ENCODE measurements at regions not wholly inside any gene's neighbourhood (a gene's known extent, or its start where the extent isn't known, plus 50 kb on each side); places are given as distances from the start of the nearest gene placed in this dataset.

GRCh38 chr2:217685255-217685605 is 317.6 kb downstream of the TNS1 start:
- H3K4me3 Mint-ChIP-seq, result no peak overlapping the region
- TF ChIP-seq STAT1 (IDR thresholded peaks at IDR 0.05; ENCODE audit: unreplicated experiment) (no peak), ZNF331 (CRISPR knock-in tag; IDR thresholded peaks at IDR 0.05; ENCODE audit: low read depth) (no peak), EZH2 (IDR thresholded peaks at IDR 0.05; ENCODE audit: low read depth, unreplicated experiment) (no peak), EZH2phosphoT487 (IDR thresholded peaks at IDR 0.05; ENCODE audit: unreplicated experiment) (no peak), POLR2AphosphoS5 (IDR thresholded peaks at IDR 0.05; ENCODE audit: low read depth) (no peak), ZNF114 (CRISPR knock-in tag; IDR thresholded peaks at IDR 0.05) (no peak), CREB1 (CRISPR knock-in tag; IDR thresholded peaks at IDR 0.05; ENCODE audit: low read depth) (no peak)
- TF ChIP-seq, protein P1, sequence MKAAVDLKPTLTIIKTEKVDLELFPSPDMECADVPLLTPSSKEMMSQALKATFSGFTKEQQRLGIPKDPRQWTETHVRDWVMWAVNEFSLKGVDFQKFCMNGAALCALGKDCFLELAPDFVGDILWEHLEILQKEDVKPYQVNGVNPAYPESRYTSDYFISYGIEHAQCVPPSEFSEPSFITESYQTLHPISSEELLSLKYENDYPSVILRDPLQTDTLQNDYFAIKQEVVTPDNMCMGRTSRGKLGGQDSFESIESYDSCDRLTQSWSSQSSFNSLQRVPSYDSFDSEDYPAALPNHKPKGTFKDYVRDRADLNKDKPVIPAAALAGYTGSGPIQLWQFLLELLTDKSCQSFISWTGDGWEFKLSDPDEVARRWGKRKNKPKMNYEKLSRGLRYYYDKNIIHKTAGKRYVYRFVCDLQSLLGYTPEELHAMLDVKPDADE (IDR thresholded peaks at IDR 0.05), result no peak
- TF ChIP-seq, protein P2, sequence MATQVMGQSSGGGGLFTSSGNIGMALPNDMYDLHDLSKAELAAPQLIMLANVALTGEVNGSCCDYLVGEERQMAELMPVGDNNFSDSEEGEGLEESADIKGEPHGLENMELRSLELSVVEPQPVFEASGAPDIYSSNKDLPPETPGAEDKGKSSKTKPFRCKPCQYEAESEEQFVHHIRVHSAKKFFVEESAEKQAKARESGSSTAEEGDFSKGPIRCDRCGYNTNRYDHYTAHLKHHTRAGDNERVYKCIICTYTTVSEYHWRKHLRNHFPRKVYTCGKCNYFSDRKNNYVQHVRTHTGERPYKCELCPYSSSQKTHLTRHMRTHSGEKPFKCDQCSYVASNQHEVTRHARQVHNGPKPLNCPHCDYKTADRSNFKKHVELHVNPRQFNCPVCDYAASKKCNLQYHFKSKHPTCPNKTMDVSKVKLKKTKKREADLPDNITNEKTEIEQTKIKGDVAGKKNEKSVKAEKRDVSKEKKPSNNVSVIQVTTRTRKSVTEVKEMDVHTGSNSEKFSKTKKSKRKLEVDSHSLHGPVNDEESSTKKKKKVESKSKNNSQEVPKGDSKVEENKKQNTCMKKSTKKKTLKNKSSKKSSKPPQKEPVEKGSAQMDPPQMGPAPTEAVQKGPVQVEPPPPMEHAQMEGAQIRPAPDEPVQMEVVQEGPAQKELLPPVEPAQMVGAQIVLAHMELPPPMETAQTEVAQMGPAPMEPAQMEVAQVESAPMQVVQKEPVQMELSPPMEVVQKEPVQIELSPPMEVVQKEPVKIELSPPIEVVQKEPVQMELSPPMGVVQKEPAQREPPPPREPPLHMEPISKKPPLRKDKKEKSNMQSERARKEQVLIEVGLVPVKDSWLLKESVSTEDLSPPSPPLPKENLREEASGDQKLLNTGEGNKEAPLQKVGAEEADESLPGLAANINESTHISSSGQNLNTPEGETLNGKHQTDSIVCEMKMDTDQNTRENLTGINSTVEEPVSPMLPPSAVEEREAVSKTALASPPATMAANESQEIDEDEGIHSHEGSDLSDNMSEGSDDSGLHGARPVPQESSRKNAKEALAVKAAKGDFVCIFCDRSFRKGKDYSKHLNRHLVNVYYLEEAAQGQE (IDR thresholded peaks at IDR 0.05; ENCODE audit: unreplicated experiment), result no peak
- TF ChIP-seq, protein P3, sequence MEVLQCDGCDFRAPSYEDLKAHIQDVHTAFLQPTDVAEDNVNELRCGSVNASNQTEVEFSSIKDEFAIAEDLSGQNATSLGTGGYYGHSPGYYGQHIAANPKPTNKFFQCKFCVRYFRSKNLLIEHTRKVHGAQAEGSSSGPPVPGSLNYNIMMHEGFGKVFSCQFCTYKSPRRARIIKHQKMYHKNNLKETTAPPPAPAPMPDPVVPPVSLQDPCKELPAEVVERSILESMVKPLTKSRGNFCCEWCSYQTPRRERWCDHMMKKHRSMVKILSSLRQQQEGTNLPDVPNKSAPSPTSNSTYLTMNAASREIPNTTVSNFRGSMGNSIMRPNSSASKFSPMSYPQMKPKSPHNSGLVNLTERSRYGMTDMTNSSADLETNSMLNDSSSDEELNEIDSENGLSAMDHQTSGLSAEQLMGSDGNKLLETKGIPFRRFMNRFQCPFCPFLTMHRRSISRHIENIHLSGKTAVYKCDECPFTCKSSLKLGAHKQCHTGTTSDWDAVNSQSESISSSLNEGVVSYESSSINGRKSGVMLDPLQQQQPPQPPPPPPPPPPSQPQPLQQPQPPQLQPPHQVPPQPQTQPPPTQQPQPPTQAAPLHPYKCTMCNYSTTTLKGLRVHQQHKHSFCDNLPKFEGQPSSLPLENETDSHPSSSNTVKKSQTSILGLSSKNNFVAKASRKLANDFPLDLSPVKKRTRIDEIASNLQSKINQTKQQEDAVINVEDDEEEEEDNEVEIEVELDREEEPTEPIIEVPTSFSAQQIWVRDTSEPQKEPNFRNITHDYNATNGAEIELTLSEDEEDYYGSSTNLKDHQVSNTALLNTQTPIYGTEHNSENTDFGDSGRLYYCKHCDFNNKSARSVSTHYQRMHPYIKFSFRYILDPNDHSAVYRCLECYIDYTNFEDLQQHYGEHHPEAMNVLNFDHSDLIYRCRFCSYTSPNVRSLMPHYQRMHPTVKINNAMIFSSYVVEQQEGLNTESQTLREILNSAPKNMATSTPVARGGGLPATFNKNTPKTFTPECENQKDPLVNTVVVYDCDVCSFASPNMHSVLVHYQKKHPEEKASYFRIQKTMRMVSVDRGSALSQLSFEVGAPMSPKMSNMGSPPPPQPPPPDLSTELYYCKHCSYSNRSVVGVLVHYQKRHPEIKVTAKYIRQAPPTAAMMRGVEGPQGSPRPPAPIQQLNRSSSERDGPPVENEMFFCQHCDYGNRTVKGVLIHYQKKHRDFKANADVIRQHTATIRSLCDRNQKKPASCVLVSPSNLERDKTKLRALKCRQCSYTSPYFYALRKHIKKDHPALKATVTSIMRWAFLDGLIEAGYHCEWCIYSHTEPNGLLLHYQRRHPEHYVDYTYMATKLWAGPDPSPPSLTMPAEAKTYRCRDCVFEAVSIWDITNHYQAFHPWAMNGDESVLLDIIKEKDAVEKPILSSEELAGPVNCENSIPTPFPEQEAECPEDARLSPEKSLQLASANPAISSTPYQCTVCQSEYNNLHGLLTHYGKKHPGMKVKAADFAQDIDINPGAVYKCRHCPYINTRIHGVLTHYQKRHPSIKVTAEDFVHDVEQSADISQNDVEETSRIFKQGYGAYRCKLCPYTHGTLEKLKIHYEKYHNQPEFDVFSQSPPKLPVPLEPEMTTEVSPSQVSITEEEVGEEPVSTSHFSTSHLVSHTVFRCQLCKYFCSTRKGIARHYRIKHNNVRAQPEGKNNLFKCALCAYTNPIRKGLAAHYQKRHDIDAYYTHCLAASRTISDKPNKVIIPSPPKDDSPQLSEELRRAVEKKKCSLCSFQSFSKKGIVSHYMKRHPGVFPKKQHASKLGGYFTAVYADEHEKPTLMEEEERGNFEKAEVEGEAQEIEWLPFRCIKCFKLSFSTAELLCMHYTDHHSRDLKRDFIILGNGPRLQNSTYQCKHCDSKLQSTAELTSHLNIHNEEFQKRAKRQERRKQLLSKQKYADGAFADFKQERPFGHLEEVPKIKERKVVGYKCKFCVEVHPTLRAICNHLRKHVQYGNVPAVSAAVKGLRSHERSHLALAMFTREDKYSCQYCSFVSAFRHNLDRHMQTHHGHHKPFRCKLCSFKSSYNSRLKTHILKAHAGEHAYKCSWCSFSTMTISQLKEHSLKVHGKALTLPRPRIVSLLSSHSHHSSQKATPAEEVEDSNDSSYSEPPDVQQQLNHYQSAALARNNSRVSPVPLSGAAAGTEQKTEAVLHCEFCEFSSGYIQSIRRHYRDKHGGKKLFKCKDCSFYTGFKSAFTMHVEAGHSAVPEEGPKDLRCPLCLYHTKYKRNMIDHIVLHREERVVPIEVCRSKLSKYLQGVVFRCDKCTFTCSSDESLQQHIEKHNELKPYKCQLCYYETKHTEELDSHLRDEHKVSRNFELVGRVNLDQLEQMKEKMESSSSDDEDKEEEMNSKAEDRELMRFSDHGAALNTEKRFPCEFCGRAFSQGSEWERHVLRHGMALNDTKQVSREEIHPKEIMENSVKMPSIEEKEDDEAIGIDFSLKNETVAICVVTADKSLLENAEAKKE (CRISPR knock-in tag; IDR thresholded peaks at IDR 0.05), result no peak
- H4K20me1 ChIP-seq (replicated peaks; ENCODE audit: insufficient read depth), result no peaks in the 10 kb centered on the region
- H3K36me3 ChIP-seq (ENCODE audit: insufficient read depth), result no peaks in the 10 kb centered on the region
- H3F3A ChIP-seq (replicated peaks; ENCODE audit: low read depth), result no peaks in the 10 kb centered on the region
- no peak overlapping the region for H3K27ac Mint-ChIP-seq
- H3K4me1 Mint-ChIP-seq, result peaks cover 4% of the 10 kb centered on the region
- ATAC-seq, result peak; percentile 71
- peak; percentile 30 for DNase-seq (ENCODE audit: low spot score)
- no peak overlapping the region for H3K4me3 ChIP-seq
- H3K9me2 ChIP-seq (ENCODE audit: insufficient read depth), result peaks cover 10% of the 10 kb centered on the region; the same call in 1 of the 2 replicates
- peaks cover 10% of the 10 kb centered on the region for H3K27me3 ChIP-seq (ENCODE audit: insufficient read depth)
- no peaks in the 10 kb centered on the region for H3K36me3 Mint-ChIP-seq (ENCODE audit: low read depth)
- H2AFZ ChIP-seq, result no peak overlapping the region
- no peak overlapping the region for H3K27ac ChIP-seq (ENCODE audit: low read depth)
- H3K27me3 Mint-ChIP-seq (ENCODE audit: insufficient read depth, low read depth, poor library complexity), result peaks cover 7% of the 10 kb centered on the region
- H3K79me2 ChIP-seq (replicated peaks; ENCODE audit: insufficient read depth), result no peaks in the 10 kb centered on the region
- H3K4me2 ChIP-seq, result no peak overlapping the region
- H3K9me3 Mint-ChIP-seq, result no peaks in the 10 kb centered on the region
- H3K4me1 ChIP-seq (ENCODE audit: insufficient read depth), result no peaks in the 10 kb centered on the region
